Kidney (tissue), 13 donors: ENCODE measurements at regions not wholly inside any gene's neighbourhood (a gene's known extent, or its start where the extent isn't known, plus 50 kb on each side); places are given as distances from the start of the nearest gene placed in this dataset.
A peak's percentile ranks its signal among the peaks of the same experiment; 100 is the strongest.

ENCODE experiments used
- DNase-seq, 5 donors: peaks; one replicate each; pipeline ENCODE4 v3.0.0-alpha.2; 2013 to 2020
- FAIRE-seq: peaks from 2 replicates; lab custom pipeline; 2012; peaks lifted over from hg19 to GRCh38; lab: Jason Lieb, UNC
- H3K27ac ChIP-seq, 2 donors: one replicate each; pipeline ENCODE4 v1.7.0; 2013; ENCODE audit warnings: low read depth in 2 of 2, low read length in 2 of 2, inconsistent platforms in 1 of 2
- H3K27me3 ChIP-seq: one replicate; pipeline ENCODE4 v1.7.1; 2013; ENCODE audit warnings: low read length, inconsistent platforms; ENCODE audit not compliant: control insufficient read depth, insufficient read depth
- H3K36me3 ChIP-seq, 3 donors: one replicate each; pipeline versions ENCODE4 v1.7.0 to v1.7.1; 2013; ENCODE audit warnings: low read length in 3 of 3, control low read depth in 1 of 3, inconsistent platforms in 1 of 3; ENCODE audit not compliant: insufficient read depth in 3 of 3, control insufficient read depth in 2 of 3
- H3K4me1 ChIP-seq, 3 donors: one replicate each; pipeline versions ENCODE4 v1.7.0 to v1.7.1; 2013; ENCODE audit warnings: low read length in 3 of 3, inconsistent platforms in 1 of 3, low read depth in 1 of 3; ENCODE audit not compliant: control insufficient read depth in 2 of 3, insufficient read depth in 2 of 3
- H3K4me3 ChIP-seq, 3 donors: one replicate each; pipeline versions ENCODE4 v1.7.0 to v1.8.1; 2013; ENCODE audit warnings: low read length in 3 of 3, control low read depth in 1 of 3, inconsistent platforms in 1 of 3
- H3K9ac ChIP-seq, 3 donors: one replicate each; pipeline versions ENCODE4 v1.7.0 to v1.7.1; 2013; ENCODE audit warnings: low read length in 3 of 3, control low read depth in 1 of 3, inconsistent platforms in 1 of 3
- H3K9me3 ChIP-seq, 3 donors: one replicate each; pipeline versions ENCODE4 v1.7.0 to v1.7.1; 2013; ENCODE audit warnings: low read length in 3 of 3, control low read depth in 1 of 3, inconsistent platforms in 1 of 3; ENCODE audit not compliant: control insufficient read depth in 2 of 3, insufficient read depth in 1 of 3
- CTCF ChIP-seq: IDR thresholded peaks from 3 replicates; pipeline ENCODE4 v1.5.1; 2012; ENCODE audit warnings: mild to moderate bottlenecking, moderate library complexity, borderline replicate concordance; ENCODE audit not compliant: insufficient read depth; ENCODE audit errors: extremely low read depth
- intact Hi-C: fragments of 100-400 bp; cut with DNase I; formaldehyde crosslinking; loops from one replicate; pipeline ENCODE4 v1.11.1; 2022
- donor health status: control.
- donor health status: control.
- donor health status: control.
- donor health status: control.
- donor health status: control.
- donor health status: DM: yes; HTN: yes; CAD: no.
- donor health status: Normal renal cell carcinoma (clear cell type).

- Histone ChIP-seq H3K4me3 (no peak overlapping the region), H3K36me3 (no peaks in the 10 kb centered on the region), H3K9me3 (no peaks in the 10 kb centered on the region), H3K27me3 (peaks cover 4% of the 10 kb centered on the region), H3K27ac (no peak overlapping the region), H3K4me1 (no peaks in the 10 kb centered on the region), H3K9ac (no peak overlapping the region)
- DNase-seq (no peak), FAIRE-seq (no peak)
- no peak for TF ChIP-seq CTCF
- intact Hi-C loops: no loop called here
Observed at GRCh38 chr13:111468037-111468959, 147.9 kb downstream of the TEX29 start.

- intact Hi-C loops: no loop called here
- H3K27ac ChIP-seq: no peak overlapping the region
- TF ChIP-seq CTCF: no peak
- no peaks in the 10 kb centered on the region for H3K36me3 ChIP-seq
- H3K27me3 ChIP-seq: peaks cover 4% of the 10 kb centered on the region
- H3K4me1 ChIP-seq: no peaks in the 10 kb centered on the region
- DNase-seq (no peak), FAIRE-seq (no peak)
- H3K9me3 ChIP-seq: no peaks in the 10 kb centered on the region
- no peak overlapping the region for H3K9ac ChIP-seq
- no peak overlapping the region for H3K4me3 ChIP-seq
Observed at GRCh38 chr13:111469450-111469849, 149.0 kb downstream of the TEX29 start.

GRCh38 chr13:111469916-111470506, 149.6 kb downstream of the TEX29 start:
- no peaks in the 10 kb centered on the region for H3K9me3 ChIP-seq
- peaks cover 1% of the 10 kb centered on the region for H3K27me3 ChIP-seq
- DNase-seq (peak in 1 of 5 donors; percentile 15), FAIRE-seq (no peak)
- intact Hi-C loops: loop anchor here (10.0 kb wide), 1 partner anchor 975 kb away; no protein-coding TSS in a partner anchor
- no peaks in the 10 kb centered on the region for H3K36me3 ChIP-seq
- H3K4me3 ChIP-seq: no peak overlapping the region
- no peak for TF ChIP-seq CTCF
- H3K4me1 ChIP-seq: no peaks in the 10 kb centered on the region
- H3K9ac ChIP-seq: no peak overlapping the region
- no peak overlapping the region for H3K27ac ChIP-seq
